Medulla oblongata (tissue), 1 donor: ENCODE measurements at regions not wholly inside any gene's neighbourhood (a gene's known extent, or its start where the extent isn't known, plus 50 kb on each side); places are given as distances from the start of the nearest gene placed in this dataset.

Source experiments
- DNase-seq: peaks from one replicate; pipeline ENCODE4 v3.0.0-alpha.2; 2015; ENCODE audit errors: extremely low spot score

DNA sequence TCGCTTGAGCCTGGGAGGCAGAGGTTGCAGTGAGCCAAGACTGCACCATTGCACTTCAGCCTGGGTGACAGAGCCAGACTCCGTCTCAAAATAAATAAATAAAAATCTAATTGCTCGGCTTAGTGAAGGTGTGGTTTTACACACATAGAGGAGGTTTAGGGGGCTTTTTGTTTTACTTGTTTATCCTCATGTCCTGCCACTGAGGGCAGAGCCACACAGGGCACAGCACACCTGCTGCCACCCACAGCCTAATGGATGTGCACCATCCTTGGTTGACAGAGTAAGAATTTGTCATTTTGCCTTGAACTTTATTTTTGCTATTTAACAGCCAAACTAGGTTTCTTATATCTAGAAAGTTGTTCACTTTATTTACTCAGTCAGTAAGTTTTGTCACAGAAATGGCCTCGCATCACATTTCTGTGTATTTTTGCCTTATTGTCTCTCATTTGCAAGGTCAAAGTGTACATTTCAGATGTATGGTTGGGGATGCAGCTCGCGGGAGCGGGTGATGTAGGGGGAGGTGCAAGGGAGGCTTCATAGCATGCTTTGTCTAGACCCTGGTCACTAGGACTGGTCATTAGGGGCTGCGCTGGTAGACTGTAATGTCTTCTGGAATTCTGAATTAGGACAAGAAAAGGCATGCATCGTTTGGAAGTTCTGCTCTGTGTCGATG is 67.8 kb upstream of the NAA20 start:
- no peak for DNase-seq

DNA sequence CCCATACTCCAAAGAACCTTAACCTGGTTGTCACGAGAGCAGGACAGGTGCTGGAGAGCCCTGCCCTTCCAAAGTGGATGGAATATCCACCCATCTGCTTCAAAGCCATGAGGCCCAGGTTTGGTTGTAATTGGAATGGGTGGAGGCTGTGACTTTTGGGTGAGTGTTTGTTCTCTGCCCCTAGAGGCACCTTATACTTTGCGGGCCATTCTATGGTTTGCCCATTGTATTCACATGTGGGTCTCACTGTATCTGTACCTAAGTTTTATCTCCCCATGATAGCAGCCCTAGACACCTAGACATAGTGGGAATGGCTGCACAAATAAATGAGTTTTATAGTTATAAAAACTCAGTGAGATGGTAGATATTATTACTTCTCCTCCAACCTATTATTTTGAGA is 67.1 kb upstream of the NAA20 start:
- no peak for DNase-seq

DNA sequence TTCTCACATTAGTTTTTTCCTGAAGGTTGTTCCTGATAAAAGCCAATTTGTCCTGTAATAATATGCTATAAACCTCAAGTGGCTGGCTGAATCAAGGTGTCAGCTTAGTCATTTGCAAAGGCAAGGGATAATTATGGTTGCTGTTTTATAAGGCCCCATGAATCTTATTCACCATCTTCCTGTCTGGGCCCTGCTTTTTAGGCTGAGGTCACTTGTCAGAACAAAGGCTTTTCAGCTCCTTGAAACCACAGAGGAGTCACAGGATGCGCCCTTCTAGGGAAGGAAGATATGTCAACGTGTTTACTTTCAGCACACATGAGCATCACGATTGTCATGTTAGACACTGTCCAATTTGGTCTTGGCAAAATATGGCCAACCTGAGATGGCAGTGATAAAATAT is 64.8 kb upstream of the NAA20 start:
- DNase-seq: no peak

DNA sequence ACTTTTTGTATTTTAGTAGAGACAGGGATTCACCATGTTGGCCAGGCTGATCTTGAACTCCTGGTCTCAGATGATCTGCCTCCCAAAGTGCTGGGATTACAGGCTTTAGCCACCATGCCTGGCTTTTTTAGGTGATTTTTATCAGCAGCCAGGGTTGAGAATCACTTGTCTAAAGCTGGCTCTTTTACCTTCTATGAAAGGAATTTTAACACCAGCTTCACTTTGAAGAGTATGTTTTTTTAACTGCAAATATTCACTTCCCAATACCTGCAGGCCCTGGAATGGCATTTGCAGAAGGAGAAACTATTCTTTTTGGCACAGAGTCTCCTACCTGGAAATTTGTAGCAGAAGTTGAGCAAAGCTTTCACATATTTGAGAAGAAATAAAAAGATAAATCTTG is 63.6 kb upstream of the NAA20 start:
- DNase-seq: no peak

- no peak for DNase-seq
Observed at GRCh38 chr20:19956976-19957375, 60.2 kb upstream of the NAA20 start.

GRCh38 chr20:19958219-19958618 is 58.9 kb upstream of the NAA20 start:
- DNase-seq: no peak

DNA sequence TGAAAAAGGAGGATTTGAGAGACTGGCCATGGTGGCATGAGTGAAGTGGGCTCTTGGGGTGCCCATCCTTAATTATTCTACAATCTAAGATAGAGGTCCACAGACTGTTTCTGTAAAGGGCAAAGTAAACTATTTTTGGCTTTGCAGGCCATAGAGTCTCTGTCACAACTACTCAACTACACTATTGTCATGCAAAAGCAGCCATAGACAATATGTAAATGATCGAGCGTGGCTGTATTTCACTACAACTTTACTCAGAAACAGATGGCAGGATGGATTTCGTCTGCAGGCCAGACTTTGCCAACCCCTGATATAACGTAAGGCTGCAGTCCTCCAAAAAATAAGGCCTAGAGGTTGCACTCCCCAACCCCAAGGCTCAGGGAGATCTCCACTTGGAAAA is 58.2 kb upstream of the NAA20 start:
- DNase-seq: no peak

DNA sequence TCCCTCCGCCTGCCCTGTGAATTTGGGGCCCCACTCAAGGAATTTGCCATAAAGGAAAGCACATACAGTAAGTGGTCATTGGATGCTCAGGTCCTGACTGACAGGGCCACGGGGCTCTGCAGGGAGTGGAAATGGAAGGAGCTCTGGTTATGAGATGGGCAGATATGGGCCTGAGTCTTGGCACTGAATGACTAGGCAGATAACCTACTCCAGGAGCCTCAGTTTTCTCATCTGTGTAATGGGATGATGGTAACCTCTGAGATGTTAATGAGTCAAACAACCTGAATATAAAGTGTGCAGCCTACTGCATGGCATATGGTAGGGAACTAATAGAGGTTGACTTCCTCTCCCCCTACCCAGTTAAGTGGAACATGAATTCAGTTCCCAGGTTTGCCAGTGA is 56.4 kb upstream of the NAA20 start:
- DNase-seq: no peak

- DNase-seq: no peak
Observed at GRCh38 chr20:19961293-19961692, 55.9 kb upstream of the NAA20 start.

DNA sequence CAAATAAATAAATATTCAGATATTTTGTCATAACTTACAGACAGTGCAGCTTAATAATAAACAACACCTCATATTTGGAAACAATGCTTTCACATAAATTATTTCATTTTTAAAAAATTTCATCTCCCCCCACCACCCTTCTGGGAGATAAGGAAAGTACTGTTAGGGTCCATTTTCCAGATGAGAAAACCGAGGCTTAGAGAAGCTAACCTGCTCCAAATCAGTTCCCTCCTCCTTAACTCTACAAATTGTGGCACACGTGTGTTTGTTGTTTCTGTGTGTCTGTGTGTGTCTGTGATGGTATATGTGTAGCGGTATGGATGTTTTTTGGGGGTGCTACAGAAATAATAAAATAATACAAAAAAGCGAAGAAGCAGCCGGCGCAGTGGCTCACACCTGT is 54.2 kb upstream of the NAA20 start:
- no peak for DNase-seq

DNA sequence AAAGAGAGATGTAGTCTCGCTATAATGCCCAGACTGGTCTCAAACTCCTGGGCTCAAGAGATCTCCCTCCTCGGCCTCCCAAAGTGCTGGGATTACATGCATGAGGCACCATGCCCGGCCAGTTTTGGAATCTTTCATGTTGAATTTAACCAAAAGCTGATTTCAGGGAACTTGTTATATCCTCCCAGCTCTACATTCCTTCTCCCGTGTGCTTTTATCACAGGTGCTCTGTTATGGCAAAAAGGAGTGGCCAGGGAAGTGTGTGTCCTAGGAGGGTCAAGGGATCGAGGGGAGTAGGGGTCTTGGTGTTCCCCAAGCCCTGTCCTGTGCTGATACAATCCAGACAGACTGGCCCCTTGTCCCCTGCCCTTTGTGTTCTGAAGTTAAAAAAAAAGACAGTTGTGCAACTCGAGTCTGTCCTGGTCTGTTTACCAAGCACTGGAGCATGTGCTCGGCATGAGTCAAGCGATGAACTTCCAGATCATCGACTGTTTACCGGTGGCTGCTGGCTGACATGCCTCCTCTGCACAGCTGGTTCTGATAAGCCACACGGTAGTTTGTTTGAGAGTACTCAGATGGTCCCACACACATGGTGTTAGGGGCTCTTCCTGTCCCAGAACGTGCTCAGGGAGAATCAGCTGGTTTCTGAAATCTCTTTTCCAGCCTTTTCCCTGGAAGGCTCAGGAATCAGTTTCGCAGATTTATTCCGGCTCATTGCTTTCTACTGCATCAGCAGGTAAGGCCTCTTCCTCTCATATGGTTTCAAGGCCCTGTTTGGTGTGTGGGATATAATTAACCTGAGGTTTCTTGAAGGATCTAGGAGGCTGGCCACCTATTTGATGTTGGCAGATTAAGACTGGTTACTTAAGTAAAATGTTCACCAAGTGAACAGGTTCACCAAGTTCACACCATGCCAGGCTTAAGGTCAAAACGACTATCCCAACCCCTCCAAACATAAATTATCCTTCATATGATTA is 52.6 kb upstream of the NAA20 start:
- DNase-seq: no peak

DNA sequence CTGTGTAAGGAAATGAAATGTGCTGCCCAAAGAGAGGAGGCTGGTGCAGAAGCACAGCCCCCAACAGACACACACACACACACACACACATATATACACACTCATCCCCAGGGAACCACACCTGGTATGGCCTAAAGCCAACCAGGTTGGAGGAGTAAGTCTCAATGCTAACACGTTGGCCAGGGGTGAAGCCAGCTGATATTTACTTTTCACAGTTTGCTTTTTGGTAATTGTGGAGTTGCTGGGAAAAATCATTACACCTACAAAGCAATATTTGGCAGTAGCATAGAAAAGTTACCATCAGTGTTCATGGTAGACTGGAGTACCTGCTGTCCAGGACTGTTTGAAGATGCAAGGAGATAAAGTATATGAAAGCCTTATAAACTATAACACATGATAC is 50.3 kb upstream of the NAA20 start:
- no peak for DNase-seq
